HEK293 (cell line): ENCODE measurements at regions not wholly inside any gene's neighbourhood (a gene's known extent, or its start where the extent isn't known, plus 50 kb on each side); places are given as distances from the start of the nearest gene placed in this dataset.

Experiments used
- CTCF ChIA-PET: fragments of 350-600 bp; formaldehyde crosslinking; extraction: SDS; loops from one replicate; lab custom pipeline; 2021; ENCODE audit warnings: antibody characterized with exemption; lab: Yijun Ruan, JAX
- POLR2A ChIA-PET: fragments of 300-600 bp; formaldehyde crosslinking; extraction: SDS; loops from one replicate; lab custom pipeline; 2020; ENCODE audit warnings: antibody characterized with exemption, inconsistent platforms; lab: Yijun Ruan, JAX
- H3K27ac ChIP-seq: fragments of 200-500 bp; sonication (Bioruptor generic); 2 replicates; pipeline ENCODE4 v1.5.1; 2014; ENCODE audit warnings: low read depth, low read length, control low read depth, inconsistent platforms; ENCODE audit errors: extremely low read depth
- H3K36me3 ChIP-seq, 2 experiments: fragments of 200-500 bp in 1 of 2; sonication (Bioruptor generic) in 1 of 2; 1 replicate in 1 of 2; 2 replicates in 1 of 2; pipeline ENCODE4 v1.5.1; 2014 to 2017; ENCODE audit warnings: inconsistent platforms in 2 of 2, low read length in 2 of 2; ENCODE audit not compliant: control insufficient read depth in 2 of 2, insufficient read depth in 1 of 2
- H3K4me1 ChIP-seq: fragments of 200-500 bp; sonication (Bioruptor generic); 2 replicates; pipeline ENCODE4 v1.5.1; 2014; ENCODE audit warnings: mild to moderate bottlenecking, low read length, inconsistent platforms; ENCODE audit not compliant: control insufficient read depth, insufficient read depth
- H3K4me3 ChIP-seq: 2 replicates; pipeline ENCODE4 v1.5.1; 2011; ENCODE audit warnings: low read depth, mild to moderate bottlenecking, control low read depth, low read length, moderate library complexity
- H3K9me3 ChIP-seq: fragments of 200-500 bp; sonication (Bioruptor generic); 2 replicates; pipeline ENCODE4 v1.5.1; 2014; ENCODE audit warnings: low read depth, low read length, inconsistent platforms; ENCODE audit not compliant: control insufficient read depth, insufficient read depth
- GFI1B ChIP-seq: fragments of 450-650 bp; formaldehyde crosslinking; IDR thresholded peaks from 2 replicates; pipeline ENCODE4 v1.5.1; 2016; ENCODE audit warnings: missing biosample characterization, missing genetic modification characterization
- GLI4 ChIP-seq: fragments of 450-650 bp; formaldehyde crosslinking; IDR thresholded peaks from 2 replicates; pipeline ENCODE4 v1.5.1; 2016; ENCODE audit warnings: missing biosample characterization, missing genetic modification characterization
- GLIS1 ChIP-seq: fragments of 450-650 bp; formaldehyde crosslinking; IDR thresholded peaks from 2 replicates; pipeline ENCODE4 v1.5.1; 2016; ENCODE audit warnings: missing biosample characterization, missing genetic modification characterization
- IKZF3 ChIP-seq: fragments of 450-650 bp; IDR thresholded peaks from 2 replicates; pipeline ENCODE4 v1.5.0; 2018; ENCODE audit warnings: missing biosample characterization, mild to moderate bottlenecking, missing genetic modification characterization, moderate library complexity
- KLF16 ChIP-seq: fragments of 450-650 bp; formaldehyde crosslinking; IDR thresholded peaks from 2 replicates; pipeline ENCODE4 v1.5.1; 2017; ENCODE audit warnings: missing biosample characterization, missing genetic modification characterization
- MYNN ChIP-seq: fragments of 450-650 bp; formaldehyde crosslinking; IDR thresholded peaks from 2 replicates; pipeline ENCODE4 v1.5.1; 2016; ENCODE audit warnings: missing biosample characterization, missing genetic modification characterization, borderline replicate concordance
- YY2 ChIP-seq: fragments of 450-650 bp; formaldehyde crosslinking; IDR thresholded peaks from 2 replicates; pipeline ENCODE4 v1.5.1; 2016; ENCODE audit warnings: missing biosample characterization, missing genetic modification characterization
- ZBTB49 ChIP-seq: fragments of 450-650 bp; formaldehyde crosslinking; IDR thresholded peaks from 2 replicates; pipeline ENCODE4 v1.5.1; 2016; ENCODE audit warnings: missing biosample characterization, missing genetic modification characterization, low read depth
- ZBTB7A ChIP-seq: fragments of 450-650 bp; formaldehyde crosslinking; IDR thresholded peaks from 2 replicates; pipeline ENCODE4 v1.5.1; 2016; ENCODE audit warnings: low read depth, missing biosample characterization, missing genetic modification characterization
- ZFHX2 ChIP-seq: fragments of 450-650 bp; formaldehyde crosslinking; conservative IDR thresholded peaks from 2 replicates; pipeline ENCODE4 v1.5.1; 2016; ENCODE audit warnings: missing biosample characterization, missing genetic modification characterization
- ZFP3 ChIP-seq: fragments of 450-650 bp; formaldehyde crosslinking; IDR thresholded peaks from 2 replicates; pipeline ENCODE4 v1.5.1; 2016; ENCODE audit warnings: low read depth, missing biosample characterization, missing genetic modification characterization
- ZNF114 ChIP-seq: fragments of 450-650 bp; formaldehyde crosslinking; IDR thresholded peaks from 2 replicates; pipeline ENCODE4 v1.5.0; 2017; ENCODE audit warnings: missing biosample characterization, missing genetic modification characterization
- ZNF133 ChIP-seq: fragments of 450-650 bp; formaldehyde crosslinking; IDR thresholded peaks from 2 replicates; pipeline ENCODE4 v1.5.1; 2016; ENCODE audit warnings: missing biosample characterization, missing genetic modification characterization
- ZNF146 ChIP-seq: fragments of 450-650 bp; formaldehyde crosslinking; IDR thresholded peaks from 2 replicates; pipeline ENCODE4 v1.5.1; 2016; ENCODE audit warnings: missing biosample characterization, missing genetic modification characterization
- ZNF169 ChIP-seq: fragments of 450-650 bp; formaldehyde crosslinking; IDR thresholded peaks from 2 replicates; pipeline ENCODE4 v1.5.1; 2016; ENCODE audit warnings: missing biosample characterization, missing genetic modification characterization
- ZNF354C ChIP-seq: fragments of 450-650 bp; formaldehyde crosslinking; IDR thresholded peaks from 2 replicates; pipeline ENCODE4 v1.5.1; 2016; ENCODE audit warnings: missing biosample characterization, missing genetic modification characterization, low read depth, borderline replicate concordance
- ZNF510 ChIP-seq: fragments of 450-650 bp; formaldehyde crosslinking; IDR thresholded peaks from 2 replicates; pipeline ENCODE4 v1.5.1; 2018; ENCODE audit warnings: mild to moderate bottlenecking, missing genetic modification characterization, missing biosample characterization; ENCODE audit not compliant: insufficient replicate concordance
- ZNF514 ChIP-seq: fragments of 450-650 bp; formaldehyde crosslinking; IDR thresholded peaks from 2 replicates; pipeline ENCODE4 v1.5.1; 2016; ENCODE audit warnings: missing biosample characterization, missing genetic modification characterization
- ZNF555 ChIP-seq: fragments of 450-650 bp; formaldehyde crosslinking; conservative IDR thresholded peaks from 2 replicates; pipeline ENCODE4 v1.5.1; 2017; ENCODE audit warnings: missing biosample characterization, mild to moderate bottlenecking, missing genetic modification characterization, inconsistent platforms
- ZNF571 ChIP-seq: fragments of 450-650 bp; formaldehyde crosslinking; IDR thresholded peaks from 2 replicates; pipeline ENCODE4 v1.5.0; 2017; ENCODE audit warnings: missing biosample characterization, missing genetic modification characterization
- ZNF610 ChIP-seq: fragments of 450-650 bp; formaldehyde crosslinking; IDR thresholded peaks from 2 replicates; pipeline ENCODE4 v1.5.1; 2016; ENCODE audit warnings: missing biosample characterization, missing genetic modification characterization, borderline replicate concordance
- ZNF658 ChIP-seq: fragments of 450-650 bp; formaldehyde crosslinking; IDR thresholded peaks from 2 replicates; pipeline ENCODE4; 2016; ENCODE audit warnings: missing biosample characterization, missing genetic modification characterization
- ZNF707 ChIP-seq: fragments of 450-650 bp; formaldehyde crosslinking; IDR thresholded peaks from 2 replicates; pipeline ENCODE4 v1.5.1; 2016; ENCODE audit warnings: missing biosample characterization, missing genetic modification characterization
- ZSCAN16 ChIP-seq: fragments of 450-650 bp; formaldehyde crosslinking; IDR thresholded peaks from 2 replicates; pipeline ENCODE4 v1.5.1; 2016; ENCODE audit warnings: missing biosample characterization, missing genetic modification characterization
- ZSCAN23 ChIP-seq: fragments of 450-650 bp; formaldehyde crosslinking; IDR thresholded peaks from 2 replicates; pipeline ENCODE4 v1.5.1; 2016; ENCODE audit warnings: missing biosample characterization, missing genetic modification characterization
- TF ChIP-seq, protein P1 (sequence below): sonication (generic); formaldehyde crosslinking; IDR thresholded peaks from 2 replicates; pipeline ENCODE4 v1.8.1; 2022; ENCODE audit warnings: mild to moderate bottlenecking, moderate library complexity, missing genetic modification reagents

DNA sequence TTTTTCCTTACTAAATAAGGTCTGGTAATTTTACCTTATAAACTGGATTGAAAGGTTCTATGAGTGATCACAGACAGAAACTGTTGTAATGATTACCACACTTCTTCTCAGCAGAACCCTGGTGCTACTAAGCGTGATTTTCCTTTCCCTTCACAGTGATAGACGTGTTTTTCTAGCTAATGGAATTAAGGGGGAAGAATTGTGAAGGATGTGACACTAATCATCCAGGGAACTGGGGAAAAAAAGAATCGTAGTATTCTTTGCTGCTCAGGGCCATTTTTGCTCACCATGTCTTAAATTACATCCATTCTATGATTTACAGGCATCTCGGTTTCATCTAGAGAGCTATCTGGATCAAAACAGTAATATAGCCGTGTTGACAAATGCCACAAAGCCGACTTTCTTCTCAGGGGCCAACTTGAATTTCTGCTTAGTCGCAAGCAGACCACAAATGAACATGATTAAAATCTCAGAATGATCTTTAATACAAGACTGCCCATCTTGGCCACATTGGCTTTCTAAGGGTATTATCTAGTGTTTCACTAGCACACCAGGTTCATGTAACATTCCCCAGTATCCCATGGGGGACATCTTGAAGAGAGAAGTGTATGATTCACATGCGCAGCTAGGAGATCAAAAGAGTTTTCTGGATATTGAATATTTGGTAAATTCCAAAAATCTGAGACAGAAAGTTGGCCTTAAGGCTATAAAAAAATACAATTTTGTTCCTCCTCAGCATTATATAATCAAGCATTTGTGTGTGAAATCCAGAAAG is 154.0 kb downstream of the UGT8 start:
- no peak overlapping the region for H3K27ac ChIP-seq
- no peaks in the 10 kb centered on the region for H3K36me3 ChIP-seq
- H3K9me3 ChIP-seq, result no peaks in the 10 kb centered on the region
- no peak overlapping the region for H3K4me3 ChIP-seq
- no peaks in the 10 kb centered on the region for H3K4me1 ChIP-seq
- ChIA-PET POLR2A (no interaction called here), CTCF (no interaction called here)
- TF ChIP-seq ZNF133, result no peak

DNA sequence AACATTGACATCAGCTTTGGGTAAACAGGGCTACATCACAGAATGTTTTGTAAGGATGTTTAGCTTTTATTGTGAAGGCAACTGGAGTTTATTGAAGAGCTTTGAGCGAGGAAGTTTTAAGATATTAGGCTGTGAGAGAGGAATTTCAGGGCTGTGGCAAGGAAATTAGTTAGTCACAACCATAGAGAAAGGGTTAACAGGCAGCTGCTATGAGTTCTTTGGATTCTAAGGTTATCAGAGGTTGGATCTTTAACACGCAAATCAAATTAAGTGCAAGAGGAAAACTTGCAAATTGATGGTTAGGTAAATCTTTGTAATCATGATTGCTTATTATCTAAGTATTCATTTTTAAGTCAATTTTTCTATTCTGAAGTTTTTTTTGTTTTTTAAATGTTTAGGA is 156.0 kb downstream of the UGT8 start:
- POLR2A ChIA-PET, result no interaction called here
- H3K36me3 ChIP-seq, result no peaks in the 10 kb centered on the region
- no peaks in the 10 kb centered on the region for H3K4me1 ChIP-seq
- H3K4me3 ChIP-seq, result no peak overlapping the region
- no peak overlapping the region for H3K27ac ChIP-seq
- H3K9me3 ChIP-seq, result no peaks in the 10 kb centered on the region
- no peak for TF ChIP-seq MYNN (tag by site-specific recombination)
- TF ChIP-seq ZFP3 (tag by site-specific recombination), result no peak
- no peak for TF ChIP-seq ZSCAN23 (tag by site-specific recombination)
- no peak for TF ChIP-seq GLI4 (tag by site-specific recombination)
- no peak for TF ChIP-seq ZNF658
- no peak for TF ChIP-seq GFI1B (tag by site-specific recombination)
- TF ChIP-seq ZBTB7A (tag by site-specific recombination), result no peak
- TF ChIP-seq ZSCAN16 (tag by site-specific recombination), result no peak
- TF ChIP-seq ZBTB49, result no peak
- no peak for TF ChIP-seq GLIS1 (tag by site-specific recombination)
- TF ChIP-seq ZNF146 (tag by site-specific recombination), result no peak
- no peak for TF ChIP-seq YY2 (tag by site-specific recombination)
- CTCF ChIA-PET, result no interaction called here

DNA sequence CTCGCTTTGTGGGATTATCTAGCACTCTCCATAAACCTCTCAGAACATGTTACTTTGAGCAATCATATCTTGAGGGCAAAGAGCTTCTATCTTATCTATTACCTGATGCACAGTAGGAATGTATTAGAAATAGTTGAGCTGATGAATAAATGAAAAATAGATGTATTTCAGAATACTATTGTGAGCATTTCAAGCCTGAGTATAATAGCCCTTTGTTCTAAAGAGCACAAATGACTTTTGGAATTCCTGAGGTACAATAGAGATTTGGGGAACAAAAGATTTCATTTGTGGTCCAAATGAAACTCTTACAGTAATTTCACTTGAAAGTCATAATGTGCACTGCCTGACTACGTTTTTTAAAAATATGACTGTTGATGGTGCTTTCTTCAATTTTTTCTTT is 159.5 kb downstream of the UGT8 start:
- H3K4me3 ChIP-seq, result no peak overlapping the region
- H3K36me3 ChIP-seq, result no peaks in the 10 kb centered on the region
- POLR2A ChIA-PET, result no interaction called here
- no peaks in the 10 kb centered on the region for H3K4me1 ChIP-seq
- TF ChIP-seq ZNF571 (tag by site-specific recombination) (no peak), KLF16 (tag by site-specific recombination) (no peak), IKZF3 (tag by site-specific recombination) (no peak), ZNF169 (tag by site-specific recombination) (no peak), ZNF510 (no peak), ZNF514 (no peak), ZFHX2 (no peak), ZNF707 (tag by site-specific recombination) (no peak), ZSCAN23 (tag by site-specific recombination) (no peak), ZNF610 (tag by site-specific recombination) (no peak), ZNF555 (no peak), ZNF354C (tag by site-specific recombination) (no peak), ZNF114 (tag by site-specific recombination) (no peak)
- TF ChIP-seq, protein P1, sequence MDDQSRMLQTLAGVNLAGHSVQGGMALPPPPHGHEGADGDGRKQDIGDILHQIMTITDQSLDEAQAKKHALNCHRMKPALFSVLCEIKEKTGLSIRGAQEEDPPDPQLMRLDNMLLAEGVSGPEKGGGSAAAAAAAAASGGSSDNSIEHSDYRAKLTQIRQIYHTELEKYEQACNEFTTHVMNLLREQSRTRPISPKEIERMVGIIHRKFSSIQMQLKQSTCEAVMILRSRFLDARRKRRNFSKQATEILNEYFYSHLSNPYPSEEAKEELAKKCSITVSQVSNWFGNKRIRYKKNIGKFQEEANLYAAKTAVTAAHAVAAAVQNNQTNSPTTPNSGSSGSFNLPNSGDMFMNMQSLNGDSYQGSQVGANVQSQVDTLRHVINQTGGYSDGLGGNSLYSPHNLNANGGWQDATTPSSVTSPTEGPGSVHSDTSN (CRISPR knock-in tag), result no peak
- H3K27ac ChIP-seq, result no peak overlapping the region
- no peaks in the 10 kb centered on the region for H3K9me3 ChIP-seq
- CTCF ChIA-PET, result interaction anchor here (0.7 kb wide), 2 partner anchors 321 to 463 kb away, joined by 3 read pairs; no protein-coding TSS in a partner anchor
